Hematopoietic multipotent progenitor cell (in vitro differentiated cells): ENCODE measurements at regions not wholly inside any gene's neighbourhood (a gene's known extent, or its start where the extent isn't known, plus 50 kb on each side); places are given as distances from the start of the nearest gene placed in this dataset.

Experiments
- DNase-seq, 3 donors: peaks; one replicate each; pipeline ENCODE4 v3.0.0-alpha.2; 2011 to 2015; ENCODE audit warnings: low read depth in 2 of 3, low spot score in 2 of 3

DNA sequence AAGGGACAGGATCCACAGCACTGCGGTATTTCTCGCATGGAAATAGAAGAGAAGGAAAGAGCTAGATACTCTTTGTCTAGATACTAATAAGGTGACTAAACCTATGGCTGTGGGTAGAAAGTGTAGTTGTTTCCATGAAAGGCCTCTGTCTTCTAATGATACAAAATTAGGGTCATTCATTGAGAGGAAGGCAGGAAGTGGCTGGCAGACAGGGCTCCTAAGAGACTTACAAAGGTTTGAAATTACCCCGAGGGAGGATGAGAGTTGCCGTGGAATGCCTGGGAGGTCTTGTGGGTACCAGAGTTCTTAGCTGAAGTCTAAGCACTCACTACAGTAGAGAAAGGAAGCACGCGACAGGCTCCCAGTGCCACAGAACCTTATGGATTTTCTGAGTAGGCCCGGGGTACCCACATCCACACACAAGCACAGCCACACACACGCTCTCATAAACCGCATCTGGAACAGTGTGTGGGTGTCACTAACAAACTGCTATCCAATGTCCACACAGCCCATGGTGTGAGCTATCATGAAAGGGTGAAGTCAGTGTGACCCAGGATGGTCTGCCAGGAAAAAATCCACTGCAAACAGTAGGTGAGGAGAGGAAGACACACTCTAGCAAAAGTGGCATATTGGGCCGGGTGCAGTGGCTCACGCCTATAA, 221.4 kb downstream of the FAM43A start:
- no peak for DNase-seq

DNA sequence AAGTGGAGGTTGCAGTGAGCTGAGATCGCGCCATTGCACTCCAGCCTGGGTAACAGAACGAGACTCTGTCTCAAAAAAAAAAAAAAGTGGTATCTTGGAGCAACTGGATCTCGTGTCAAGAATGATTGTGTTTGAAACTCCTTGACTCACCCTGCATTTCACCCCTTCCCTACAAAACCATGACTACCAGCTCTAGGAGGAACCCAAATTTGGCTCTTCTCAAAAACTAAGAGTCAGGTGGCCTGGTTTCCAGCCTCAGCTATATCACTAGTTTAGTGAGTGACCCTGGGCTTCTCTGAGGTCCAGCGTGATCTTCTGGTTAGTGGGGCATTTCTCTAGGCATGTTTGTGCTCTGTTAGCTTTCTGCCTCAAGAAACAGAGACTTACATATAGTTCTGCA, 222.1 kb downstream of the FAM43A start:
- DNase-seq = no peak

DNA sequence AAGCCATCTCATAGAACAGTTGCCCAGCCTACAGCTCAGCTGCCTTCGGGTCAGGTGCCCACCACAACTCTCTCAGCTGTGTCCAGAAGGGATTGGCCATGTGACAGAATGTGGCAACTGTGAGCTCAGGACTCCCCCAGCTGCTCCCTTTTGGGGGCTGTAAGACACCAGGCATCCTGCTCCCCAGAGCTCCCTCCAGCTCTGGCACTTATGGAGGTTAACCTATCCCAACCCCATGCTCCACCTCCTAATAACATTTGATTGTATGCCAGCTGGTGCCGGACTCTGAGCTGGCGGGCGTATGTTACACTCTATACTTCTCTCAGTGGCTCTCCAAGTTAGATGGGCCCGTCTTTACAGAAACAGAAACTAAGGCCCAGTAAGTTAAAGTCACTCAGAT, 222.8 kb downstream of the FAM43A start:
- DNase-seq = no peak

DNA sequence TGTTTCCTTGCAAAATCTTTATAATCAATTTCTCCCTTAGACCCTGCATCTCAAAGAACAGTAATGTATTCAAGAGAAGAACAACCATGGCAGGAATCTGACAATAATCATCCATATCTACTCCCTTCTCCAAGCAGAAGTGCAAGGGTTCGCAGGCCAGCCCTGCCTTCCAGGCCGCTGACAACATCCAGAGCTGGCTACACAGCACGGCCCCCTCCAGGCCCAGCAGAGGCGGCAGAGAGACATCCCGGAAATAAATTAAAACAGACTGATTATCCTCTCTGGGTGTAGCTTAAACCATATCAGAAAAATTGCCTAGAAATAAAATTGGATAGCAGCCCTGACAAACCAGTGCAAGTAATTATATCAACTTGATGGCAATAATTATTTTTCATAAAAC, 223.3 kb downstream of the FAM43A start:
- DNase-seq = no peak

DNA sequence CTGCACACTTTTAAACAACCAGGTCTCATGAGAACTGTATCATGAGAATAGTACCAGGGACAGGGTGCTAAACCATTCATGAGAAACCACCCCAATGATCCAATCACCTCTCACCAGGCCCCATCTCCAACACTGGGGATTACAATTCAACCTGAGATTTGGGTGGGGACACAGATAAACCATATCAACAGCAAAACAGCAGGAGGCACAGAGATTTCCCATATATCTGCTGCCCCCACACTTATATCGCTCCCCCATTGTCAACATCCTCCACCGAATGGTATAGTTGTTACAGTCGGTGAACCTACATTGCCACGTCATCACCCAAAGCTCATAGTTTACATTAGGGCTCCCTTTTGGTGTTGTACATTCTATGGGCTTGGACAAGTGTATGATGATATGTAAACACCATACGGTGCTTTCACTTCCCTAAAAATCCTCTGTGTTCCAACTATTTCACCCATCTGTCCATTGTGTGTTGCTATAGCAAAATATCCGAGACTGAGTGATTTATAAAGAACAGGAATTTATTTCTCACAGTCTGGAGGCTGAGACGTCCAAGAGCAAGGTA, 224.8 kb downstream of the FAM43A start:
- DNase-seq = no peak

DNA sequence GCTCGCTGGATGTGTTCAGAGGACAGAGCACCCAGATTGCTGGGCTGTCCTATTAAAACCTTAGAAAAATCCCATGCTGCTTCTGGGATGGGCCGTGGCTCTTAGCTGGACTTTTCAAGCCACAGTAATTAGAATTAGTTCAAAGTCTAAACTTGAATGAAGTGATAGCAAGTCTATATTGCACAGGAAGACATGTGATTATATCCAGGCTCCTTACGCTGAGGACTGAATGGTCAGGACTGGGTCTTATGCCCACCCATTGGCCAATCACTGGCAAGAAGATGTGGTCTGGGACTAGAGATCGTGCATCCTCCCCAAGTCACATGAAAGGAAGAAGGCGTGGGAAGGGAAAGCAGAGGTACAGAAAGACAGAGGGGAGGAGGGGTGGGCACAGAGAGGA, 227.6 kb downstream of the FAM43A start:
- DNase-seq = no peak

DNA sequence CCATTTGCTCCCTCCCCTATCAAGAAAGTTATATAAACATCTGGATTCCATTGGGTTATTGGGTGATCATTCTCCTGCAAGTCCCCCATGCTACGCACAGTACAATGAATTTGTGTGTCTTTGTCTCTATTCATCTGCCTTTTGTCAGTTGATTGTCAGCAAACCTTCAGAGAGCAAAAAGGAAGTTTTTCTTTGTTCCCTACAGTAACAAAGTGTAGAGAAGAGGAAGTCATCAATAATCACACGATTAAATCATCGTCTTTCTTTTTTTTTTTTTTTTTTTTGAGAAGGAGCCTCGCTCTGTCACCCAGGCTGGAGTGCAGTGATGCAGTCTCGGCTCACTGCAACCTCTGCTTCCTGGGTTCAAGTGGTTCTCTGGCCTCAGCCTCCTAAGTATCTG, 239.2 kb downstream of the FAM43A start:
- DNase-seq = peak in 1 of 3 donors; percentile 28

DNA sequence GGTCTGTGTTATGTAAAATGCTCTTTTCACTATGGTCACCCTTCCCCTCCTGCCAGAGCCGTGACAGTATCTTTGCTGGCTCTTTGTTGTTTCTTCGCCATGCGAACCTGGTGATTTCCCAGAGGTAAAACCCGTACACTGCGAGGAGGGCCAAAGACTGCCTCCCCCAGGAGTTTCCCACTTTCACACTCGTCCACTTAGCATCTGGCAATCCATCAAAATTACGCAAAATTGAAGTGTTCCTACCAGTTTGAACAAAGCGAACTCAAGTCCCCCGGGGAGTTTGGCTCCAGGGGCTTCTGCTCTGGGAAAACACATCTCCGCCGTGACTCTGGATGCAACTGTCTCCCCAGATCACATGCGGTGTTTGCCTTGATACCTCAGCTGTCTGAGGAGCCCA, 239.9 kb downstream of the FAM43A start:
- DNase-seq = no peak

DNA sequence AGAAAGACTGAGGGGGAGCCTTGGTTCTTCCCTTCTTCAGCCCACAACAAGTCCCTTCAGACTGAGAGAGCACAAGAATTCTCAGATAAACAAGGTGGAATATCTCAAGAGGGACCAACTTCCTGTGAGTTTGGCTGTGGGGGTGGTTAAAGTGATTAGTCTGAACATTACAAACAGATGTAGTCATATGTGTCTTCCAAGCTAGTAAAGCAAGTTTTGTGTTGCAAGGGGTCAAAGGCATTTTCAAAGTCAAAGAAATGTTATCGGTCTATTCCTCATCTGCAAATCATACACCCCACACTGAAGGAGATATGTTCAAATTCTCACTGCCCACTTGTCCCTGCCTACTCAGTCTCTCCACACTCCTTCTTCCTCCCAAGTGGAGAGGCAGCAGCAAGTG, 242.5 kb downstream of the FAM43A start:
- no peak for DNase-seq

DNA sequence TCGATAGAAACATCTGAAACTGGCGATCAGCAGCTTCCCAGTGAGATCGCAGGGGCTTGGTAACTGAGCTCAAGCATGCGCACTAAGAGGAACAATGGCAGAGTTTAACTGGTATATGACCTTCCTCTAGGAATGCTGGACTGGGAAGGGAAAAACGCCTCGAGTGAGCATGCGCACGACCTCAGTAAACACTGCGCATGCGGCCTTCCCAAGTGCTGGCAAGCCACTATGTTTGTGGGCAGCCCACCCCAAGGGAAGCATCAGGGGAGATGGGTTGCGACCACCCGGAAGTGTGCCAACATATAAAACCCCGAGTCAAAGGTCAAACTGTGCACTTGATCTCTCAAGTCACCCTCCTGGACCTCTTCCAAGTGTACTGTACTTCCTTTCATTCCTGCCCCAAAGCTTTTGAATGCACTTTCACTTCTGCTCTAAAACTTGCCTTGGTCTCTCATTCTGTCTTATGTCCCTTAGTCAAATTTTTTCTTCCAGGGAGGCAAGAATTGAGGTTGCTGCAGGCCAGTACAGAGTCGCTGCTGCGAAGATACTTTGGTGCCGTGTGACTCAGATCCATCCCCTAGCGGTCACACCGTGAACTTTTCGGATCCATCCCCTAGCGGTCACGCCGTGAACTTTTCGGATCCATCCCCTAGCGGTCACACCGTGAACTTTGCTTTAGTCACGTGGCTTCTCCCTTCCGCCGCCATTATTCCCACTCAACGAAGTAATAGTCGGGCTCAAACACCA, 243.3 kb downstream of the FAM43A start:
- peak in 1 of 3 donors; percentile 26 for DNase-seq

DNA sequence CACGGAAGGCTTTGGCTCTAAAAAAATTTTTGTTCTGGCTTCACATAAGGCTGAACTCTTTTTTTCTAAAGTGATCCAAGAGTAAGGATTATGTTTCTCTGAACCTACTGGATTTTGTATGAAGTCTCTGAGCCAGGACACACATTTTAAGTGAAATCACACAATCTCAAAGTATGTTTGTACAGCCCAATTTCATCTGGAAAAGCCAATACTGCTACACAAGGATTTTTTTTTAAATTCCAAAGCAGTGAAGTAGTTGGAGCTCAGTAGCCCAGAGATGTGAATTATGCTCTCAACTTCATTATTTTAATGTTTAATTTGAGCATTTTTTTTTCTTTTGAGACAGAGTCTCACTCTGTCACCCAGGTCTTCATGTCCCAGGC, 243.9 kb downstream of the FAM43A start:
- DNase-seq = no peak

DNA sequence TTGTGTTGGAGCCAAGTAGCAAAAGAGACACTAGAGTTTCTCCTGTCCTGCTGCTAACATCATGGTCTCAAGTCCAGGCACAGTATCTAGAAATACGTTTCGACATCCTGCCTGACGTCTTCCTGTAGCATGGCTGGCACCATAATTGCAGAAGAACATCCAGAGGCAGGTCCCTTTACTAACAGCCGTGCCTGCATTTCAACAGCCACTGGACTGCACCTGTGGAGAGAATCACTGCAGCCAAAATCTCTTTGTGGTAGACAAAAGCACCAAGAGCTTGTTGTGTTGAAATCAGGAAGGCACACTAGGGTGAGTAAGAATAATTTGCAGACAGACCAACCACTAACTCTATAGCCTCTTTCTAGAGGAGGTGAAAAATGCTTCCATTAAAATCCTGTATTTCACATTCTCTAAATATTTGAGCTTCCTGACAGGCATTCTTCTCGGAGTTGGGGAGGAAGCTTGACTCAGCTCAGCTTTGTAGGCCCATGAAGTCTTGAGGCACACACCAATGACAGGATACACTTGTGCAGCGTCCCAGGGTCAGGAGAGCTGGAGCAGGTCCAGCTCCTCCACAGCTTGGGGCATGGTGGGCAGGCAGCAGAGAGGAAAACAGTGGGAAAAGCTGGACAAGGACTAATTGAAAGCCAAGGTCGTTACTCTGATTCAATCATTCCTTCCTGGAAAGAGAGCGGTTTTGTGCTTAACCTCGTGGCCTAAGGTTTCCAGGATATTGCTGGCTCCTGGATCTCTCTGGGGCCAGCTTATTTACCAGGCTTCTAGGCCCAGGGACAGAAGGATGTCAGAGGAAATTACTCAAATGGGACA, 244.9 kb downstream of the FAM43A start:
- no peak for DNase-seq

DNA sequence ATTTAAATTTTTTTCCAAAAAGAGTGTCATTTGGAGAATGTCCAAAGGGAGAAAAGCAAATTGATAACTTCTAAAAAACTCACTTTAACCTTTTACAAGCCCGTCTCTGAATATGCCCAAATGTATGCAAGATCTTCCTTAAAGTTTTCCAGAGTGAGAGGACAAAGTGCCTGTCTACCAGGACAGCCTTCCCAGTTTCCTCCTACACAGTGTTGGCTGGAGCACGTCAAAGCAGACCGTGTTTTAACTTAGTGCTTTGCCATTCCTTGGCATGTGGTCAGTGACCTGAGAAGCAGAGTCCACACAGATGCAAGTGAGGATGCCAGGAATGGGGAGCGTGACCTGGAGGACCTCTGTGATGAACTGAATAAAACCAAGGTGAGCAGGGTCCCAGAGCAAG, 245.7 kb downstream of the FAM43A start:
- DNase-seq = no peak

DNA sequence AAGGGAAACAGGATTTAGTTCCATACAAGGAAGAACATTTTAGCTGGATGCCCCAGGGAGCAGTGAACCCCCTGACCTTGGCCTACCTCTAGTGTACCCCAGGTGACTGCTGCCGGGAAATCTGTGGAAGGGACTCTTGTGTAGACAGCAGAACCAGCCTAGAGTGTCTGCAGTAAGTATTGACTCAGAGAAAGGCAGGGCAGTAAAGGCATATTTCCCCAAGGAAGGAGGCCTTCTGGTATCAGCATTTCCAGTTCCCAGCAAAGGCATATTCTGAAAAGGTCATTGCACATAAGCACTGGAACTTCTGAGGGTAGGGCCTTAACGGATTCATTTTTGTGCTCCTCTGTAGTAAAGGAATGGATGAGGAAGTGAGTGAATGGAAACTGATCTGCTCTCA, 246.2 kb downstream of the FAM43A start:
- DNase-seq = no peak

DNA sequence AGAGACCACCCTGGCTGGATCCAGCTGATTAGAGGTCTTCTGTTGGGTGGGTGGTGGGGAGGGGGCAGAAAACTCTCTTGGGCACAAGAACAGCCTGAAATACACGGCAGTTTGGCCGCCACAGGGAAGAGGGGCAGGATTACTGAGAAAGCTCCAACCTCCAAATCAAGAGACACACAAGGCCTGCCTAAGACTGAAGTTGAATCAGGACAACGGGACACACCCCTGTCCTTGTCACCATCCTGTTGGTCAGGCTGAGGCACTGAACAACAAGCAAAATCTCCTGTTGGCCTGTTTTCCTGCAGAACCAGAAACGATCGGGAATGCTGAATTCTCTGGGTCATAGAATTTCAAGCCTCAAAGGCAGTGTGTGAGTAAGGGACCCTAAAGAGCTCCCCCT, 247.8 kb downstream of the FAM43A start:
- no peak for DNase-seq

DNA sequence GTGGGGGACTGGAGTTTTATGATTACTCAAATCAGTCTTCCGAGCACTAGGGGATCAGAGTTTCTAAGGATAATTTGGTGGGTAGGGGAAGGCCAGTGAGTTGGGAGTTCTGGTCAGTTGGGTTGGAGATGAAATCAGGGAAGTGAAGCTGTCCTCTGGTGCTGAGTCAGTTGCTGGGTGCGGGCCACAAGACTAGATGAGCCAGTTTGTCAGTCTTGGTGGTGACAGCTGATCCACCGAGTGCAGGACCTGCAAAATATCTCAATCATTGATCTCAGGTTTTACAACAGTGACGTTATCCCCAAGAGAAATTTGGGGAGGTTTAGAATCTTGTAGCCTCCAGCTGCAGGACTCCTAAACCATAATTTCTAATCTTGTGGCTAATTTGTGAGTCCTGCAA, 249.4 kb downstream of the FAM43A start:
- no peak for DNase-seq

DNA sequence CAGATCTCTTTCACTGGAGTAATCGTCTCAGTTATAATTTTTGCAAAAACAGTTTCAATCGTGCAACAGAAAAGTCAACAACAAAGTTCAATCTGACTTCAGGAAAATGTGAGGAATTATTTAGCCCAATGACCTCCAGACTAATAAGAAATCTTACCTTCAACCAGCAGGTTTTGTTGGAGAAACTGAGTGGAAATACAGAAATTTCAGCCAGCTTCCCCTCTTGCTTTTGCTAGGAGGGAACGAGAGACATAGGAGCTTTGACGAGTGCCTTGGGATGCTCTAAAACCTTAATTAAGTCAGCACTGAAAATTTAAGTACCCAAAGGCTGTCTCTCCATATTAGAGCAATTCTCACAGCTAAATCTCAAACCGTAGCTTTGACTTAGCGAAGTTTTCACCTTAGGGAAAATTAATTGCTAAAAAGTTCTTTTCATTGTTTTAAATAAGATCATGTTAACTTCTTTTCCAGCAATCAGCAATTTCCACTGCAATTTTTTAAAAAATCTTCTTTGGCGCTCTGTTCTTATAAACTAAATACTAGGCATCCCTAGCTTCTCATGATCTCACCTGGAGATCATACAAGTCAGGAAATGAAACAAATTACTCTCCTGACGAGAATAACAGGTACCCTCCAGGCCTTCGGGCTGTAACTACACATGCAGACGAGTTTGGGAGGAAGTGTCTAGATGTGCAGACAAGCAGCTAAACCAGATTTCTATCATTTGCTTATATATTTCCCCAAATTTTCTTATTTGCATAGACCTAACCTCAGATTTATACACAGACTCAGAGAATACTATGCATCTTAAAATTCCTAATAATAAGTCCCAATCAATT, 250.2 kb downstream of the FAM43A start:
- no peak for DNase-seq

DNA sequence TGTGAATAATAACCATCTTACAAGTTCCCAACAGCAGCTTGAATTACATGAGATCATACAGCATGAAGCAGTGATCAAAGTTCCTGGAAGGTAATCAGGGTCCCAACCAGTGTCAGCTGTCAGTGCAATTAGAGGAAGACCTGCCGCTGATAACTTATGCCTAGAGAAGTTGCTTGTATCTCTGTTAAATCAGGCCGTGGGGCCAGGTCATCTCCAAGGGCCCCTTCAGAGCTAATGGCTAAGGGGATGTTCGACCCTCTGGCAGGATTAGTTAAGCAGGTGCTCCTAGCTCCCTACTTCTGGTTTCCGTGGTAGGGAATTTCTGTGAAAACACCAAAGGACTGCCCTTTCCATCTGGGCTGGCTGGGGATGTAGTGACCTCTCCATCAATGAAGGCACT, 251.0 kb downstream of the FAM43A start:
- DNase-seq = no peak

DNA sequence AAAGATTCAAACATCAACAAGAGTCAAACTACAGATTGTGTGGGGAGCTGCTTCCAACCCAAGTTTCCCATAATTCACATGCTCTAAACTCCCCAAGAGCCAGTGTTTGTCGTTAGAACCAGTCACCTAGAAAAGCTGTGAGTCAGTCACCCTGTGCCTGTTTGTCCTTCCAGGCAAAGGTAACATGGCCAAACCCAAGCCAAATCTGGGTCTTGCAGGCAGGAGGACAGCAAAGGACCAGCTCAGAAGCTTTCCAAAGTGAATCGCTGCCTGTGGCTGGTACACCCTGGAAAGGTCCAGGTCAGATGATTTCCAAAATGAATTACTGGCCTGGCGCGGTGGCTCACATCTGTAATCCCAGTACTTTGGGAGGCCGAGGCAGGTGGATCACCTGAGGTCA, 251.5 kb downstream of the FAM43A start:
- no peak for DNase-seq

DNA sequence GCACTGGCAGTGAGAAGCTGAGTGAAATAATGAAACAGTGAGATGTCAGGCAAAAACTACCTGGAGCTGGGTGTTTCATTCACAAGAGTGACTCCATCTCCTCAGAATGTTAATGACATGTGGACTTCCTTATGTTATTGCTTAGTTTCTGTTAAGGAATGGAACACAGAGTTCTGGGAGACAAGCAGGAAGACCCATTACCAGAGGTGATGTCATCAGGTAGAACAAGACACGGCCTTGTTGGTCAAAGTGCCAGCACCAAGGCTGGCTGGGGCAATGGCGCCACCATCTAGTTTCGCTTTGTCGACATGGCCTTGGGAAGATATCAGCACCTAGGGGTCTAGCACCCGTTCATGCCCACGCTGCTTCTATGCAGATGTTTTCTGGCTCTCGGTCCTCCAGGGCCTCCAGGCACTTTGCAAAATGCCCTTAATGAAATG, 252.2 kb downstream of the FAM43A start:
- DNase-seq = no peak
